GM13977 (cell line): ENCODE measurements at regions not wholly inside any gene's neighbourhood (a gene's known extent, or its start where the extent isn't known, plus 50 kb on each side); places are given as distances from the start of the nearest gene placed in this dataset.

Experiments
- DNase-seq: peaks from one replicate; pipeline ENCODE4 v3.0.0; 2012; ENCODE audit warnings: low spot score
- CTCF ChIP-seq: IDR thresholded peaks from 2 replicates; pipeline ENCODE4 v1.5.1; 2012; ENCODE audit warnings: mild to moderate bottlenecking, control low read depth; ENCODE audit not compliant: insufficient read depth; ENCODE audit errors: extremely low read depth, missing control alignments
- in situ Hi-C: fragments of 300-500 bp; cut with MboI; formaldehyde crosslinking; loops from one replicate; pipeline ENCODE4 v1.12.0; 2022; ENCODE audit warnings: low sequenced_read_pairs, low pct_unique_long_range_greater_than_20kb, mixed read lengths, inconsistent platforms; ENCODE audit not compliant: unreplicated experiment

GRCh38 chr7:110382736-110383135 is 708.2 kb upstream of the LRRN3 start:
- in situ Hi-C loops: no loop called here
- no peak for DNase-seq
- no peak for TF ChIP-seq CTCF

GRCh38 chr7:110386006-110386405 is 704.9 kb upstream of the LRRN3 start:
- no peak for TF ChIP-seq CTCF
- no peak for DNase-seq
- in situ Hi-C loops: no loop called here

GRCh38 chr7:110386913-110387312 is 704.0 kb upstream of the LRRN3 start:
- no peak for TF ChIP-seq CTCF
- in situ Hi-C loops: no loop called here
- no peak for DNase-seq

- in situ Hi-C loops: no loop called here
- no peak for TF ChIP-seq CTCF
Observed at GRCh38 chr7:110387689-110388088, 703.2 kb upstream of the LRRN3 start.

GRCh38 chr7:110388457-110388856 is 702.5 kb upstream of the LRRN3 start:
- DNase-seq: no peak
- in situ Hi-C loops: no loop called here
- TF ChIP-seq CTCF: no peak

More at GRCh38 chr7:110387689-110388088, 703.2 kb upstream of the LRRN3 start:
- no peak for DNase-seq

GRCh38 chr7:110396021-110396420 is 694.9 kb upstream of the LRRN3 start:
- no peak for TF ChIP-seq CTCF
- no peak for DNase-seq
- in situ Hi-C loops: no loop called here
